ENCODE measurements at regions not wholly inside any gene's neighbourhood (a gene's known extent, or its start where the extent isn't known, plus 50 kb on each side); places are given as distances from the start of the nearest gene placed in this dataset.

GRCh38 chr17:73879987-73880386 is 235.7 kb upstream of the SDK2 start:
- no peak overlapping the region for H3K27ac ChIP-seq (ENCODE audit: low read depth, low read length)
- no peaks in the 10 kb centered on the region for H3K36me3 ChIP-seq (ENCODE audit: control insufficient read depth in 5 of 5, insufficient read depth in 5 of 5, low read length in 5 of 5)
- H3K4me1 ChIP-seq (ENCODE audit: control insufficient read depth in 5 of 5, insufficient read depth in 5 of 5, low read length in 5 of 5), result peaks cover 0 to 3% (median 0%) of the 10 kb centered on the region in 5 donors
- no peak overlapping the region for H3K9ac ChIP-seq (ENCODE audit: low read length in 5 of 5)
- peaks cover 0 to 26% (median 22%) of the 10 kb centered on the region in 5 donors for H3K27me3 ChIP-seq (ENCODE audit: control insufficient read depth in 5 of 5, insufficient read depth in 4 of 5, low read length in 5 of 5)
- no peaks in the 10 kb centered on the region for H3K9me3 ChIP-seq (ENCODE audit: control insufficient read depth in 5 of 5, low read length in 5 of 5)
- no peak overlapping the region for H3K4me3 ChIP-seq (ENCODE audit: low read depth in 1 of 5, low read length in 5 of 5)

GRCh38 chr17:73882590-73882989 is 238.3 kb upstream of the SDK2 start:
- Histone ChIP-seq H3K9me3 (ENCODE audit: control insufficient read depth in 5 of 5, low read length in 5 of 5) (no peaks in the 10 kb centered on the region), H3K4me3 (ENCODE audit: low read depth in 1 of 5, low read length in 5 of 5) (no peak overlapping the region), H3K4me1 (ENCODE audit: control insufficient read depth in 5 of 5, insufficient read depth in 5 of 5, low read length in 5 of 5) (no peaks in the 10 kb centered on the region), H3K27me3 (ENCODE audit: control insufficient read depth in 5 of 5, insufficient read depth in 4 of 5, low read length in 5 of 5) (peaks cover 7 to 31% (median 21%) of the 10 kb centered on the region in 5 donors), H3K27ac (ENCODE audit: low read depth, low read length) (no peak overlapping the region), H3K36me3 (ENCODE audit: control insufficient read depth in 5 of 5, insufficient read depth in 5 of 5, low read length in 5 of 5) (no peaks in the 10 kb centered on the region), H3K9ac (ENCODE audit: low read length in 5 of 5) (no peak overlapping the region)

DNA sequence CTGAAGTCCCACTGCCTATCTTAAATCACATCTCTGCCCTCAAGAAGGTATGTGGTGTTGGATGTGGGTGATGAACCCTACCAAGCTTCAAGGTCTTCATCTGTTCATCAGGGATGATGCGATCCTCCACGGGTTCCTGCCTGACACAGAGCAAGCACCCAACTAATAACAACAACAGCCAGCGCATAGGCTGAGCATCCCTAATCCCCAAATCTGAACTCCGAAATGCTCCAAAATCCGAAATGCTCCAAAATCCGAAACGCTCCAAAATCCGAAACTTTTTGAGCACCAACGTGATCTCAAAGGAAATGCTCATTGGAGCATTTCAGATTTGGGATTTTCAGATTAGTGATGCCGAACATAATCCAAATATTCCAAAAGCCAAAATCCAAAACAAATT is 238.9 kb upstream of the SDK2 start:
- H3K9ac ChIP-seq (ENCODE audit: low read length in 5 of 5), result no peak overlapping the region

DNA sequence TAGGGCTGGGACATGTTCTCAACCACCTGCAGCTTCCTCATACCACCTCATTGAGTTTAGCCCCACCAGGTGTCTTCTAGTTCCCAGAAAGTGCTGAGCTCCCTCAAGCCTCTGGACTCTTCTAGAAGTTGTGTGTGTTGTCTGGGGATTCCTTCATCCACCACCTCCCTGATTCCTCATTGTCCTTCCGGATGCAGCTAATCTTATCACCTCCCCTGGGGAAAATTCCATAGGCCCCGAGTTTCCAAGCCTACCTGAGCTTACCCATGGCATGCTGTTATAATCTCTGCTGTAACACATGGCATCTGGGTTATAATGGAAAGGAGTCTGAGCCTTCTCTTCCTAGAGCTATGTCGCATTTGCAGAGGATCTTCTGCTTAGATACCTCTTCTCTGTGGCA is 243.5 kb upstream of the SDK2 start:
- Histone ChIP-seq H3K27ac (ENCODE audit: low read depth, low read length) (no peak overlapping the region), H3K4me1 (ENCODE audit: control insufficient read depth in 5 of 5, insufficient read depth in 5 of 5, low read length in 5 of 5) (no peaks in the 10 kb centered on the region), H3K4me3 (ENCODE audit: low read depth in 1 of 5, low read length in 5 of 5) (no peak overlapping the region)

More for the DNA sequence above, 238.9 kb upstream of the SDK2 start:
- H3K9me3 ChIP-seq (ENCODE audit: control insufficient read depth in 5 of 5, low read length in 5 of 5), result no peaks in the 10 kb centered on the region
- no peaks in the 10 kb centered on the region for H3K4me1 ChIP-seq (ENCODE audit: control insufficient read depth in 5 of 5, insufficient read depth in 5 of 5, low read length in 5 of 5)
- no peak overlapping the region for H3K4me3 ChIP-seq (ENCODE audit: low read depth in 1 of 5, low read length in 5 of 5)
- peaks cover 7 to 31% (median 19%) of the 10 kb centered on the region in 5 donors for H3K27me3 ChIP-seq (ENCODE audit: control insufficient read depth in 5 of 5, insufficient read depth in 4 of 5, low read length in 5 of 5)
- H3K36me3 ChIP-seq (ENCODE audit: control insufficient read depth in 5 of 5, insufficient read depth in 5 of 5, low read length in 5 of 5), result no peaks in the 10 kb centered on the region
- H3K27ac ChIP-seq (ENCODE audit: low read depth, low read length), result no peak overlapping the region

DNA sequence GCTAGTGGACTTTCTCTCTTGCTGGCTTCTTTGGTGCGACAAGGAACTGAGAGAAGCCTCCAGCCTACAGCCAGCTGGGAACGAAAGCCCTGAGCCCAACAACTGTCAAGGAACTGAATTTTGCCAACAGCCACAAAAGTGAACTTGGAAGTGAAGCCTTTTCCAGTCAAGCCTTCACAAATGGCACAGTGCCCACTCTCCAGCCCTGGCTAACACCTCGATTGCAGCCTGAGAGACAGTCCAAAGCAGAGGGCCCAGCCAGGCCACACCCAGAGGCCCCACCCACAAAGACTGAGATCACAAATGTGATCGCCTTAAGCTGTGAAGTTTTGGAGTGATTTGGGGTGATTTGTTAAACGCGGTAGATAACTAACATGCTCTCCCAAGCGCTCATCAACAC is 244.6 kb upstream of the SDK2 start:
- H3K9me3 ChIP-seq (ENCODE audit: control insufficient read depth in 5 of 5, low read length in 5 of 5), result peaks cover 0 to 12% (median 6%) of the 10 kb centered on the region in 5 donors
- H3K27ac ChIP-seq (ENCODE audit: low read depth, low read length), result no peak overlapping the region
- H3K4me3 ChIP-seq (ENCODE audit: low read depth in 1 of 5, low read length in 5 of 5), result no peak overlapping the region
- H3K27me3 ChIP-seq (ENCODE audit: control insufficient read depth in 5 of 5, insufficient read depth in 4 of 5, low read length in 5 of 5), result peaks cover 2 to 12% (median 5%) of the 10 kb centered on the region in 5 donors
- H3K4me1 ChIP-seq (ENCODE audit: control insufficient read depth in 5 of 5, insufficient read depth in 5 of 5, low read length in 5 of 5), result no peaks in the 10 kb centered on the region
- no peaks in the 10 kb centered on the region for H3K36me3 ChIP-seq (ENCODE audit: control insufficient read depth in 5 of 5, insufficient read depth in 5 of 5, low read length in 5 of 5)
- no peak overlapping the region for H3K9ac ChIP-seq (ENCODE audit: low read length in 5 of 5)

More for the DNA sequence above, 243.5 kb upstream of the SDK2 start:
- Histone ChIP-seq H3K9me3 (ENCODE audit: control insufficient read depth in 5 of 5, low read length in 5 of 5) (peaks cover 0 to 4% (median under 1%) of the 10 kb centered on the region in 5 donors), H3K9ac (ENCODE audit: low read length in 5 of 5) (no peak overlapping the region), H3K27me3 (ENCODE audit: control insufficient read depth in 5 of 5, insufficient read depth in 4 of 5, low read length in 5 of 5) (peaks cover 2 to 14% (median 7%) of the 10 kb centered on the region in 5 donors), H3K36me3 (ENCODE audit: control insufficient read depth in 5 of 5, insufficient read depth in 5 of 5, low read length in 5 of 5) (no peaks in the 10 kb centered on the region)

DNA sequence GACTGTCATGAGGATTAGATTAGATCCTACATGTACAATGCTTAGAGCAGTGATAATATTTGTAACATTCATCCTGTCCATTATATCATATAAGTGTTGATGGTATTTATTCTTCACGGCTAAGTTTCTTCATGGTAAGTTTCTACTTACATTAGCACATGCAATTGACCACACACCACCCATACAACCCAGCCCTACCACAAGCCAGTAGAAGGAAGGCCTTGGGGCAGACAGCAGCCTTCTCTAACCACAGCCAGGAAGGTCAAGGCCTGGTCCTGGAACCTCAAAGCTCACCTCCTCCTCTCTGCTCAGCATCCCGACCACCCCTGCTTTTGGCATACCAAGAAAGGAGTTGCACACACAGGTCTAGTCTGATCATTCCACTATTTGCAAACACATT is 245.2 kb upstream of the SDK2 start:
- Histone ChIP-seq H3K36me3 (ENCODE audit: control insufficient read depth in 5 of 5, insufficient read depth in 5 of 5, low read length in 5 of 5) (no peaks in the 10 kb centered on the region), H3K9ac (ENCODE audit: low read length in 5 of 5) (no peak overlapping the region), H3K9me3 (ENCODE audit: control insufficient read depth in 5 of 5, low read length in 5 of 5) (peaks cover 0 to 12% (median 7%) of the 10 kb centered on the region in 5 donors), H3K4me3 (ENCODE audit: low read depth in 1 of 5, low read length in 5 of 5) (no peak overlapping the region), H3K27ac (ENCODE audit: low read depth, low read length) (no peak overlapping the region), H3K27me3 (ENCODE audit: control insufficient read depth in 5 of 5, insufficient read depth in 4 of 5, low read length in 5 of 5) (peaks cover 2 to 8% (median 5%) of the 10 kb centered on the region in 5 donors), H3K4me1 (ENCODE audit: control insufficient read depth in 5 of 5, insufficient read depth in 5 of 5, low read length in 5 of 5) (no peaks in the 10 kb centered on the region)

GRCh38 chr17:73890831-73891405 is 246.7 kb upstream of the SDK2 start:
- peaks cover 0 to 9% (median 3%) of the 10 kb centered on the region in 5 donors for H3K27me3 ChIP-seq (ENCODE audit: control insufficient read depth in 5 of 5, insufficient read depth in 4 of 5, low read length in 5 of 5)
- H3K4me1 ChIP-seq (ENCODE audit: control insufficient read depth in 5 of 5, insufficient read depth in 5 of 5, low read length in 5 of 5), result no peaks in the 10 kb centered on the region
- H3K9ac ChIP-seq (ENCODE audit: low read length in 5 of 5), result no peak overlapping the region
- H3K27ac ChIP-seq (ENCODE audit: low read depth, low read length), result no peak overlapping the region
- no peaks in the 10 kb centered on the region for H3K36me3 ChIP-seq (ENCODE audit: control insufficient read depth in 5 of 5, insufficient read depth in 5 of 5, low read length in 5 of 5)
- no peak overlapping the region for H3K4me3 ChIP-seq (ENCODE audit: low read depth in 1 of 5, low read length in 5 of 5)
- H3K9me3 ChIP-seq (ENCODE audit: control insufficient read depth in 5 of 5, low read length in 5 of 5), result peaks cover 0 to 12% (median 8%) of the 10 kb centered on the region in 5 donors

DNA sequence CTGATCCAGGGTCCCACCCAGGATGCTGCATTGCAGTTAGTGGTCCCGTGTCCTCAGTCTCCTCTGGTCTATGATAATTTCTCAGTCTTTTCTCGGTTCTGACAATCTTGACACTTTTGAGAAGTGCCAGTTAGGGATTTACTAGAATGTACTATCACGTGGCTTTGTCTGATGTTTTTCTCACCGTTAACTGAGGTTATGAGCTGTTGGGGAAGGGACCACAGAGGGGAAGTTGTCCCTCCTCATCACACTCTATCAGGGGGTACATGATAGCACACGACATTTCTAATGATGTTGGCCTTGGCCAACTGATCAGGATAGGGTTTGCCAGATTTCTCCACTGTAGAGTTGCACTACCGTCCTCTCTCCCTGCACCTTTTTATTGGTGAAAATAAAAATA is 250.9 kb upstream of the SDK2 start:
- Histone ChIP-seq H3K36me3 (ENCODE audit: control insufficient read depth in 5 of 5, insufficient read depth in 5 of 5, low read length in 5 of 5) (no peaks in the 10 kb centered on the region), H3K9ac (ENCODE audit: low read length in 5 of 5) (no peak overlapping the region), H3K27ac (ENCODE audit: low read depth, low read length) (no peak overlapping the region), H3K4me1 (ENCODE audit: control insufficient read depth in 5 of 5, insufficient read depth in 5 of 5, low read length in 5 of 5) (no peaks in the 10 kb centered on the region), H3K27me3 (ENCODE audit: control insufficient read depth in 5 of 5, insufficient read depth in 4 of 5, low read length in 5 of 5) (peaks cover 0 to 20% (median 14%) of the 10 kb centered on the region in 5 donors), H3K9me3 (ENCODE audit: control insufficient read depth in 5 of 5, low read length in 5 of 5) (peaks cover 0 to 12% (median 8%) of the 10 kb centered on the region in 5 donors), H3K4me3 (ENCODE audit: low read depth in 1 of 5, low read length in 5 of 5) (no peak overlapping the region)

DNA sequence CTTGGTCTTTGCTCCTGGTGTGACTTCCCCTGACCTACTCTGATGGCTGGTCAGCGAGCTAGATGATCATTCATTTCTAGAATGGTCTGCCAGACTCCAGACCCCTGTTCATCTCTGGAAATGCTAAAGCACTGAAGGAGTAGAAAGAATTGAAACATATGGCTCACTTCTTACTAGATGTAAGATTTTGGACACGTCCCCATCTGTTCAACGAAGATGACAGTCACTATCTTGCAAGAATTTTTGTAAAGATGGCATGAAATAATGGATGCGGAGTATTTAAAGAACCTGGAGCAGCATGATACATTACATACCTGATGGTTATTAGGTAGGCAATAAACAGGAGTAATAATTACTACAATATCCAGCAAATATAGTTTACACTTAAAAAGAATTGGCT is 252.7 kb upstream of the SDK2 start:
- H3K4me1 ChIP-seq (ENCODE audit: control insufficient read depth in 5 of 5, insufficient read depth in 5 of 5, low read length in 5 of 5), result peaks cover 0 to 8% (median 6%) of the 10 kb centered on the region in 5 donors
- H3K36me3 ChIP-seq (ENCODE audit: control insufficient read depth in 5 of 5, insufficient read depth in 5 of 5, low read length in 5 of 5), result no peaks in the 10 kb centered on the region
- H3K27ac ChIP-seq (ENCODE audit: low read depth, low read length), result no peak overlapping the region
- H3K27me3 ChIP-seq (ENCODE audit: control insufficient read depth in 5 of 5, insufficient read depth in 4 of 5, low read length in 5 of 5), result peaks cover 12 to 38% (median 32%) of the 10 kb centered on the region in 5 donors
- no peak overlapping the region for H3K9ac ChIP-seq (ENCODE audit: low read length in 5 of 5)
- no peak overlapping the region for H3K4me3 ChIP-seq (ENCODE audit: low read depth in 1 of 5, low read length in 5 of 5)
- H3K9me3 ChIP-seq (ENCODE audit: control insufficient read depth in 5 of 5, low read length in 5 of 5), result peaks cover 0 to 12% (median 8%) of the 10 kb centered on the region in 5 donors

GRCh38 chr17:73899839-73900238 is 255.6 kb upstream of the SDK2 start:
- peaks cover 0 to 17% (median 13%) of the 10 kb centered on the region in 5 donors for H3K4me1 ChIP-seq (ENCODE audit: control insufficient read depth in 5 of 5, insufficient read depth in 5 of 5, low read length in 5 of 5)
- H3K36me3 ChIP-seq (ENCODE audit: control insufficient read depth in 5 of 5, insufficient read depth in 5 of 5, low read length in 5 of 5), result no peaks in the 10 kb centered on the region
- H3K9me3 ChIP-seq (ENCODE audit: control insufficient read depth in 5 of 5, low read length in 5 of 5), result no peaks in the 10 kb centered on the region
- no peak overlapping the region for H3K27ac ChIP-seq (ENCODE audit: low read depth, low read length)
- no peak overlapping the region for H3K9ac ChIP-seq (ENCODE audit: low read length in 5 of 5)
- H3K27me3 ChIP-seq (ENCODE audit: control insufficient read depth in 5 of 5, insufficient read depth in 4 of 5, low read length in 5 of 5), result peaks cover 17 to 60% (median 49%) of the 10 kb centered on the region in 5 donors
- H3K4me3 ChIP-seq (ENCODE audit: low read depth in 1 of 5, low read length in 5 of 5), result no peak overlapping the region

Data from subcutaneous abdominal adipose tissue (tissue), 5 donors.